Ovary (tissue), 3 donors: ENCODE measurements at regions not wholly inside any gene's neighbourhood (a gene's known extent, or its start where the extent isn't known, plus 50 kb on each side); places are given as distances from the start of the nearest gene placed in this dataset.

Experiments
- CTCF ChIP-seq, 3 donors: fragments of 450-650 bp in 2 of 3; fragments of 200-600 bp in 1 of 3; IDR thresholded peaks; one replicate each; pipeline versions ENCODE4 v1.5.1 to v1.8.0; 2016 to 2022; ENCODE audit warnings: antibody characterized with exemption in 3 of 3, mild to moderate bottlenecking in 1 of 3
- POLR2A ChIP-seq: fragments of 450-650 bp; IDR thresholded peaks from one replicate; pipeline ENCODE4 v1.6.1; 2017; ENCODE audit warnings: antibody characterized with exemption, mild to moderate bottlenecking, moderate library complexity
- donor health status: DM: no; HTN: no; CAD: no.

- TF ChIP-seq CTCF (IDR thresholded peaks at IDR 0.05), result no peak
- no peak for TF ChIP-seq POLR2A
These were observed 97.8 kb upstream of the COL1A2 start for GRCh38 chr7:94296881-94297280.
